IMR-90 (cell line): ENCODE measurements at regions not wholly inside any gene's neighbourhood (a gene's known extent, or its start where the extent isn't known, plus 50 kb on each side); places are given as distances from the start of the nearest gene placed in this dataset.

Experiments
- ATAC-seq: fragments of 200-7000 bp; cut with Tn5 transposase; 2 replicates; pipeline ENCODE4 v1.9.1; 2020; ENCODE audit warnings: low read depth, mild to moderate bottlenecking, moderate library complexity
- BruUV-seq: library from RNA; stranded (reverse); fragments of 400-500 nt; replicated peaks from 2 replicates; lab custom pipeline; 2021; lab: Mats Ljungman, UMichigan
- CTCF ChIA-PET: fragments of 300-600 bp; formaldehyde crosslinking; extraction: SDS; loops from one replicate; lab custom pipeline; 2021; ENCODE audit warnings: antibody characterized with exemption; lab: Yijun Ruan, JAX
- POLR2A ChIA-PET: fragments of 300-600 bp; sonication (Branson Sonifier 250); formaldehyde crosslinking; loops from one replicate; lab custom pipeline; 2022; ENCODE audit warnings: antibody characterized with exemption; ENCODE audit not compliant: unreplicated experiment; lab: Charles Lee
- DNase-seq: peaks from one replicate; pipeline ENCODE4 v3.0.0; 2013
- H2AFZ ChIP-seq: replicated peaks from 2 replicates; pipeline ENCODE3; 2013; ENCODE audit warnings: low read length, mild to moderate bottlenecking; ENCODE audit not compliant: poor library complexity
- H2AK5ac ChIP-seq: 2 replicates; pipeline ENCODE4 v1.6.1; 2013; ENCODE audit warnings: low read depth, low read length, inconsistent platforms
- H2AK9ac ChIP-seq: replicated peaks from 2 replicates; pipeline ENCODE3; 2013; ENCODE audit warnings: mild to moderate bottlenecking, low read depth, low read length, moderate library complexity; ENCODE audit not compliant: poor library complexity
- H2BK120ac ChIP-seq: 2 replicates; pipeline ENCODE4 v1.6.1; 2013; ENCODE audit warnings: low read depth, low read length, inconsistent platforms
- H2BK15ac ChIP-seq: 3 replicates; pipeline ENCODE4 v1.6.1; 2013; ENCODE audit warnings: low read depth, low read length, inconsistent platforms
- H2BK20ac ChIP-seq: 2 replicates; pipeline ENCODE4 v1.6.1; 2013; ENCODE audit warnings: low read depth, mild to moderate bottlenecking, inconsistent platforms, low read length, moderate library complexity
- H2BK5ac ChIP-seq: 2 replicates; pipeline ENCODE4 v1.6.1; 2013; ENCODE audit warnings: mild to moderate bottlenecking, low read depth, low read length, inconsistent platforms; ENCODE audit not compliant: poor library complexity, severe bottlenecking
- H3K14ac ChIP-seq: replicated peaks from 2 replicates; pipeline ENCODE4 v1.6.1; 2013; ENCODE audit warnings: low read depth, low read length, inconsistent platforms
- H3K18ac ChIP-seq: 2 replicates; pipeline ENCODE4 v1.6.1; 2013; ENCODE audit warnings: low read depth, low read length, control low read depth
- H3K23ac ChIP-seq: 2 replicates; pipeline ENCODE4 v1.6.1; 2013; ENCODE audit warnings: low read depth, low read length, inconsistent platforms
- H3K27ac ChIP-seq: 2 replicates; pipeline ENCODE4 v1.5.1; 2013; ENCODE audit warnings: mild to moderate bottlenecking, control low read depth, low read length; ENCODE audit not compliant: insufficient read depth
- H3K27me3 ChIP-seq: 2 replicates; pipeline ENCODE4 v1.6.1; 2013; ENCODE audit warnings: low read length; ENCODE audit not compliant: control insufficient read depth, insufficient read depth
- H3K36me3 ChIP-seq: 2 replicates; pipeline ENCODE4 v1.6.1; 2013; ENCODE audit warnings: low read length, mixed read lengths; ENCODE audit not compliant: control insufficient read depth, insufficient read depth
- H3K4ac ChIP-seq: 2 replicates; pipeline ENCODE4 v1.6.1; 2013; ENCODE audit warnings: low read depth, low read length, inconsistent platforms
- H3K4me1 ChIP-seq: 2 replicates; pipeline ENCODE4 v1.6.1; 2013; ENCODE audit warnings: low read length, mixed read lengths; ENCODE audit not compliant: control insufficient read depth, insufficient read depth
- H3K4me2 ChIP-seq: 2 replicates; pipeline ENCODE4 v1.6.1; 2013; ENCODE audit warnings: low read depth, mild to moderate bottlenecking, control low read depth, low read length, moderate library complexity
- H3K4me3 ChIP-seq: 2 replicates; pipeline ENCODE4 v1.5.1; 2013; ENCODE audit warnings: low read depth, mild to moderate bottlenecking, control low read depth, low read length, moderate library complexity; ENCODE audit not compliant: insufficient read depth
- H3K56ac ChIP-seq: 2 replicates; pipeline ENCODE4 v1.6.1; 2013; ENCODE audit warnings: low read length, inconsistent platforms; ENCODE audit not compliant: insufficient read depth; ENCODE audit errors: extremely low read depth
- H3K79me1 ChIP-seq, 2 experiments: 2 replicates each; pipeline ENCODE4 v1.6.1; 2013; ENCODE audit warnings: low read length in 2 of 2, inconsistent platforms in 1 of 2, low read depth in 1 of 2
- H3K9ac ChIP-seq: 2 replicates; pipeline ENCODE4 v1.6.1; 2013; ENCODE audit warnings: low read depth, low read length, control low read depth
- H3K9me1 ChIP-seq: 2 replicates; pipeline ENCODE4 v1.6.1; 2013; ENCODE audit warnings: low read length, inconsistent platforms; ENCODE audit not compliant: insufficient read depth
- H3K9me3 ChIP-seq: 2 replicates; pipeline ENCODE4 v1.6.1; 2013; ENCODE audit warnings: low read length; ENCODE audit not compliant: control insufficient read depth, insufficient read depth
- H4K20me1 ChIP-seq: 2 replicates; pipeline ENCODE4 v1.6.1; 2013; ENCODE audit warnings: low read length, inconsistent platforms; ENCODE audit not compliant: insufficient read depth
- H4K5ac ChIP-seq: 2 replicates; pipeline ENCODE4 v1.6.1; 2013; ENCODE audit warnings: mild to moderate bottlenecking, low read depth, low read length, control low read depth
- H4K8ac ChIP-seq, 2 experiments: 2 replicates each; pipeline ENCODE4 v1.6.1; 2013; ENCODE audit warnings: low read depth in 2 of 2, low read length in 2 of 2, control low read depth in 1 of 2, inconsistent platforms in 1 of 2
- H4K91ac ChIP-seq: 2 replicates; pipeline ENCODE4 v1.6.1; 2013; ENCODE audit warnings: low read depth, low read length, inconsistent platforms; ENCODE audit not compliant: insufficient read depth
- MAFK ChIP-seq: IDR thresholded peaks from 2 replicates; pipeline ENCODE4 v1.6.1; 2012; ENCODE audit warnings: low read depth, low read length, improper control_type of control experiment
- POLR2A ChIP-seq: IDR thresholded peaks from 2 replicates; pipeline ENCODE4 v1.6.1; 2012; ENCODE audit warnings: mild to moderate bottlenecking, low read depth, low read length
- WGBS, 2 experiments: methylation state at CpG; one replicate each; pipeline versions ENCODE4 v1.1.5 to v1.1.7; 2013; ENCODE audit warnings: missing lambda C conversion rate in 2 of 2; ENCODE audit not compliant: insufficient read length in 1 of 2; ENCODE audit errors: extremely low coverage in 2 of 2; 5-methylcytosine and 5-hydroxymethylcytosine counted together
- dilution Hi-C: fragments of 300-500 bp; cut with HindIII; formaldehyde crosslinking; loops from one replicate; pipeline ENCODE4 v1.14.3; 2018; ENCODE audit warnings: low sequenced_read_pairs; ENCODE audit not compliant: unreplicated experiment
- in situ Hi-C: fragments of 300-500 bp; cut with MboI; formaldehyde crosslinking; loops from 3 replicates; pipeline ENCODE4 v1.14.3; 2019; ENCODE audit warnings: low sequenced_read_pairs, inconsistent platforms, mixed read lengths
- intact Hi-C: fragments of 100-400 bp; cut with micrococcal nuclease; formaldehyde crosslinking; loops from 2 replicates; pipeline ENCODE4 v1.10.0; 2022

DNA sequence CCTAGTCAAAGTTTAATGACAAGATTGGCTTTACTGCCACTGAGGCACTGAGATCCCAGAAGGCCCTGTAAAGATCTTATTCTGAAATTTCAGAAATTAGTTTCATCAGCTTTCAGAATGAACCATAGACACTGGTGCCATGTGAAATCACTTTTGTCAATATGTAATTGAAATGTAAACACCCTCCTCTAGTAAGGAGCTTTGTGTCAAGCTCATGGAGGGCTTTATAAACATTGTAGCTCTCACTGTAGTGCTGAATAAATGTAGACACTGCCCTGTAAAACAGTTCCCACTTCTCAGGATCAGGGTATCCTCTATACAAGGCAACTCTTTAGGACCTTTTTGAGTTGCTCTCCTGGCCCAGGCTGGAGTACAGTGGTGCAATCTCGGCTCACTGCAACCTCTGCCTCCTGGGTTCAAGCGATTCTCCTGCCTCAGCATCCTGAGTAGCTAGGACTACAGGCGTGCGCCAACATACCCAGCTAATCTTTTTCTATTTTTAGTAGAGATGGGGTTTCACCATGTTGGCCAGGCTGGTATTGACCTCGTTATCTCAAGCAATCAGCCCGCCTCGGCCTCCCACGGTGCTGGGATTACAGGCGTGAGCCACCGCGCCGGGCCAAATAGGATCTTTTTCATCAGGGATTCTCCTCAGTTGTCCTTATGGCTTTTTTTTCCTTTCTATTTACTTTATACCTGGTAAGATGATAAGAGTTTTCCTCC is 1823.9 kb upstream of the CDH9 start:
- Histone ChIP-seq H2BK15ac (no peak overlapping the region), H3K27ac (no peak overlapping the region), H2BK5ac (no peak overlapping the region), H4K20me1 (no peaks in the 10 kb centered on the region), H3K4ac (no peak overlapping the region), H3K23ac (no peak overlapping the region), H3K4me3 (no peak overlapping the region), H3K27me3 (no peaks in the 10 kb centered on the region), H3K4me2 (no peak overlapping the region), H3K14ac (no peak overlapping the region), H3K56ac (no peak overlapping the region), H3K9ac (no peak overlapping the region), H4K8ac (no peak overlapping the region), H2AFZ (no peak overlapping the region), H2BK20ac (no peak overlapping the region), H3K36me3 (no peaks in the 10 kb centered on the region), H4K91ac (no peak overlapping the region), H3K18ac (no peak overlapping the region), H4K5ac (no peak overlapping the region), H3K9me3 (peaks cover 5% of the 10 kb centered on the region), H3K79me1 (no peaks in the 10 kb centered on the region), H3K9me1 (no peaks in the 10 kb centered on the region), H2AK9ac (no peak overlapping the region), H2AK5ac (no peak overlapping the region), H2BK120ac (no peak overlapping the region), H3K4me1 (no peaks in the 10 kb centered on the region)
- ChIA-PET POLR2A (no interaction called here), CTCF (no interaction called here)
- ATAC-seq (no peak), DNase-seq (no peak)
- BruUV-seq = no TSS peak
- dilution Hi-C loops = no loop called here
- TF ChIP-seq MAFK (no peak), POLR2A (no peak)
- in situ Hi-C loops = no loop called here
- no CpG with 5 or more reads among the region's 12 CpGs for WGBS, 2 experiments
- intact Hi-C loops = no loop called here
